ENCODE measurements at regions not wholly inside any gene's neighbourhood (a gene's known extent, or its start where the extent isn't known, plus 50 kb on each side); places are given as distances from the start of the nearest gene placed in this dataset.

GRCh38 chr4:11483046-11483445 lies 54.4 kb upstream of the HS3ST1 start:
- in situ Hi-C loops (cut with HindIII; ENCODE audit: extremely low pct_ligation_motif_present, low pct_unique_long_range_greater_than_20kb) = no loop called here
- Histone ChIP-seq H3K4me1 (ENCODE audit: insufficient read depth, low read length) (no peaks in the 10 kb centered on the region), H2AFZ (ENCODE audit: low read length) (no peak overlapping the region), H3K27me3 (ENCODE audit: control insufficient read depth in 1 of 2, insufficient read depth in 2 of 2, low read length in 2 of 2) (no peaks in the 10 kb centered on the region), H3K27ac (ENCODE audit: extremely low read length, insufficient read depth, low read length) (no peak overlapping the region), H3K9ac (ENCODE audit: insufficient read depth, low read depth, low read length) (no peak overlapping the region), H3K9me3 (ENCODE audit: low read length) (peaks cover 20% of the 10 kb centered on the region; the same call in 1 of the 2 replicates), H4K20me1 (ENCODE audit: insufficient read depth, low read length) (no peaks in the 10 kb centered on the region), H3K79me2 (ENCODE audit: insufficient read depth, low read length) (no peaks in the 10 kb centered on the region), H3K36me3 (replicated peaks in 1 of 2; ENCODE audit: control insufficient read depth in 1 of 2, insufficient read depth in 2 of 2, low read length in 2 of 2) (no peaks in the 10 kb centered on the region), H3K4me2 (ENCODE audit: low read depth, low read length) (no peak overlapping the region), H3K4me3 (replicated peaks in 1 of 3; ENCODE audit: insufficient read depth in 1 of 3, low read depth in 2 of 3, low read length in 3 of 3) (no peak overlapping the region)
- ATAC-seq = no peak
- no peak for FAIRE-seq
- WGBS (ENCODE audit: low lambda C conversion rate) = under 1% methylated on average over 3 of the region's 3 CpGs
- no peak for DNase-seq (ENCODE audit: low spot score)
- CTCF ChIA-PET (ENCODE audit: low intra/inter-chr PET ratio, low total read pairs) = no interaction called here
- no TSS peak for BruUV-seq (replicated peaks)
- POLR2A ChIA-PET = no interaction called here
- intact Hi-C loops (cut with micrococcal nuclease; ENCODE audit: unreplicated experiment) = no loop called here
- TF ChIP-seq, protein P1, sequence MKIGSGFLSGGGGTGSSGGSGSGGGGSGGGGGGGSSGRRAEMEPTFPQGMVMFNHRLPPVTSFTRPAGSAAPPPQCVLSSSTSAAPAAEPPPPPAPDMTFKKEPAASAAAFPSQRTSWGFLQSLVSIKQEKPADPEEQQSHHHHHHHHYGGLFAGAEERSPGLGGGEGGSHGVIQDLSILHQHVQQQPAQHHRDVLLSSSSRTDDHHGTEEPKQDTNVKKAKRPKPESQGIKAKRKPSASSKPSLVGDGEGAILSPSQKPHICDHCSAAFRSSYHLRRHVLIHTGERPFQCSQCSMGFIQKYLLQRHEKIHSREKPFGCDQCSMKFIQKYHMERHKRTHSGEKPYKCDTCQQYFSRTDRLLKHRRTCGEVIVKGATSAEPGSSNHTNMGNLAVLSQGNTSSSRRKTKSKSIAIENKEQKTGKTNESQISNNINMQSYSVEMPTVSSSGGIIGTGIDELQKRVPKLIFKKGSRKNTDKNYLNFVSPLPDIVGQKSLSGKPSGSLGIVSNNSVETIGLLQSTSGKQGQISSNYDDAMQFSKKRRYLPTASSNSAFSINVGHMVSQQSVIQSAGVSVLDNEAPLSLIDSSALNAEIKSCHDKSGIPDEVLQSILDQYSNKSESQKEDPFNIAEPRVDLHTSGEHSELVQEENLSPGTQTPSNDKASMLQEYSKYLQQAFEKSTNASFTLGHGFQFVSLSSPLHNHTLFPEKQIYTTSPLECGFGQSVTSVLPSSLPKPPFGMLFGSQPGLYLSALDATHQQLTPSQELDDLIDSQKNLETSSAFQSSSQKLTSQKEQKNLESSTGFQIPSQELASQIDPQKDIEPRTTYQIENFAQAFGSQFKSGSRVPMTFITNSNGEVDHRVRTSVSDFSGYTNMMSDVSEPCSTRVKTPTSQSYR (CRISPR knock-in tag; IDR thresholded peaks at IDR 0.05; ENCODE audit: borderline replicate concordance) = no peak
- TF ChIP-seq, protein P2, sequence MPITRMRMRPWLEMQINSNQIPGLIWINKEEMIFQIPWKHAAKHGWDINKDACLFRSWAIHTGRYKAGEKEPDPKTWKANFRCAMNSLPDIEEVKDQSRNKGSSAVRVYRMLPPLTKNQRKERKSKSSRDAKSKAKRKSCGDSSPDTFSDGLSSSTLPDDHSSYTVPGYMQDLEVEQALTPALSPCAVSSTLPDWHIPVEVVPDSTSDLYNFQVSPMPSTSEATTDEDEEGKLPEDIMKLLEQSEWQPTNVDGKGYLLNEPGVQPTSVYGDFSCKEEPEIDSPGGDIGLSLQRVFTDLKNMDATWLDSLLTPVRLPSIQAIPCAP (CRISPR knock-in tag; IDR thresholded peaks at IDR 0.05; ENCODE audit: low read depth) = no peak
- TF ChIP-seq IKZF1 (IDR thresholded peaks at IDR 0.05) (no peak), EHMT2 (IDR thresholded peaks at IDR 0.05; ENCODE audit: borderline replicate concordance, low read depth, low read length) (no peak), TCF7 (IDR thresholded peaks at IDR 0.05; ENCODE audit: low read depth) (no peak), LCORL (IDR thresholded peaks at IDR 0.05) (no peak), LCORL (CRISPR knock-in tag; IDR thresholded peaks at IDR 0.05) (no peak), ZZZ3 (CRISPR knock-in tag; IDR thresholded peaks at IDR 0.05; ENCODE audit: borderline replicate concordance) (no peak)
- TF ChIP-seq, protein P3, sequence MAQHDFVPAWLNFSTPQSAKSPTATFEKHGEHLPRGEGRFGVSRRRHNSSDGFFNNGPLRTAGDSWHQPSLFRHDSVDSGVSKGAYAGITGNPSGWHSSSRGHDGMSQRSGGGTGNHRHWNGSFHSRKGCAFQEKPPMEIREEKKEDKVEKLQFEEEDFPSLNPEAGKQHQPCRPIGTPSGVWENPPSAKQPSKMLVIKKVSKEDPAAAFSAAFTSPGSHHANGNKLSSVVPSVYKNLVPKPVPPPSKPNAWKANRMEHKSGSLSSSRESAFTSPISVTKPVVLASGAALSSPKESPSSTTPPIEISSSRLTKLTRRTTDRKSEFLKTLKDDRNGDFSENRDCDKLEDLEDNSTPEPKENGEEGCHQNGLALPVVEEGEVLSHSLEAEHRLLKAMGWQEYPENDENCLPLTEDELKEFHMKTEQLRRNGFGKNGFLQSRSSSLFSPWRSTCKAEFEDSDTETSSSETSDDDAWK (CRISPR knock-in tag; IDR thresholded peaks at IDR 0.05) = no peak
- TF ChIP-seq, protein P4, sequence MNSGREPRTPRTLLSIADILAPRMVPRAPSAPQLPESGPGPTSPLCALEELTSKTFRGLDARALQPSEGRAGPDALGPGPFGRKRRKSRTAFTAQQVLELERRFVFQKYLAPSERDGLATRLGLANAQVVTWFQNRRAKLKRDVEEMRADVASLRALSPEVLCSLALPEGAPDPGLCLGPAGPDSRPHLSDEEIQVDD (CRISPR knock-in tag; IDR thresholded peaks at IDR 0.05; ENCODE audit: borderline replicate concordance) = no peak
- TF ChIP-seq, protein P5, sequence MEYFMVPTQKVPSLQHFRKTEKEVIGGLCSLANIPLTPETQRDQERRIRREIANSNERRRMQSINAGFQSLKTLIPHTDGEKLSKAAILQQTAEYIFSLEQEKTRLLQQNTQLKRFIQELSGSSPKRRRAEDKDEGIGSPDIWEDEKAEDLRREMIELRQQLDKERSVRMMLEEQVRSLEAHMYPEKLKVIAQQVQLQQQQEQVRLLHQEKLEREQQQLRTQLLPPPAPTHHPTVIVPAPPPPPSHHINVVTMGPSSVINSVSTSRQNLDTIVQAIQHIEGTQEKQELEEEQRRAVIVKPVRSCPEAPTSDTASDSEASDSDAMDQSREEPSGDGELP (IDR thresholded peaks at IDR 0.05; ENCODE audit: borderline replicate concordance, low read depth) = no peak
- TF ChIP-seq, protein P6, sequence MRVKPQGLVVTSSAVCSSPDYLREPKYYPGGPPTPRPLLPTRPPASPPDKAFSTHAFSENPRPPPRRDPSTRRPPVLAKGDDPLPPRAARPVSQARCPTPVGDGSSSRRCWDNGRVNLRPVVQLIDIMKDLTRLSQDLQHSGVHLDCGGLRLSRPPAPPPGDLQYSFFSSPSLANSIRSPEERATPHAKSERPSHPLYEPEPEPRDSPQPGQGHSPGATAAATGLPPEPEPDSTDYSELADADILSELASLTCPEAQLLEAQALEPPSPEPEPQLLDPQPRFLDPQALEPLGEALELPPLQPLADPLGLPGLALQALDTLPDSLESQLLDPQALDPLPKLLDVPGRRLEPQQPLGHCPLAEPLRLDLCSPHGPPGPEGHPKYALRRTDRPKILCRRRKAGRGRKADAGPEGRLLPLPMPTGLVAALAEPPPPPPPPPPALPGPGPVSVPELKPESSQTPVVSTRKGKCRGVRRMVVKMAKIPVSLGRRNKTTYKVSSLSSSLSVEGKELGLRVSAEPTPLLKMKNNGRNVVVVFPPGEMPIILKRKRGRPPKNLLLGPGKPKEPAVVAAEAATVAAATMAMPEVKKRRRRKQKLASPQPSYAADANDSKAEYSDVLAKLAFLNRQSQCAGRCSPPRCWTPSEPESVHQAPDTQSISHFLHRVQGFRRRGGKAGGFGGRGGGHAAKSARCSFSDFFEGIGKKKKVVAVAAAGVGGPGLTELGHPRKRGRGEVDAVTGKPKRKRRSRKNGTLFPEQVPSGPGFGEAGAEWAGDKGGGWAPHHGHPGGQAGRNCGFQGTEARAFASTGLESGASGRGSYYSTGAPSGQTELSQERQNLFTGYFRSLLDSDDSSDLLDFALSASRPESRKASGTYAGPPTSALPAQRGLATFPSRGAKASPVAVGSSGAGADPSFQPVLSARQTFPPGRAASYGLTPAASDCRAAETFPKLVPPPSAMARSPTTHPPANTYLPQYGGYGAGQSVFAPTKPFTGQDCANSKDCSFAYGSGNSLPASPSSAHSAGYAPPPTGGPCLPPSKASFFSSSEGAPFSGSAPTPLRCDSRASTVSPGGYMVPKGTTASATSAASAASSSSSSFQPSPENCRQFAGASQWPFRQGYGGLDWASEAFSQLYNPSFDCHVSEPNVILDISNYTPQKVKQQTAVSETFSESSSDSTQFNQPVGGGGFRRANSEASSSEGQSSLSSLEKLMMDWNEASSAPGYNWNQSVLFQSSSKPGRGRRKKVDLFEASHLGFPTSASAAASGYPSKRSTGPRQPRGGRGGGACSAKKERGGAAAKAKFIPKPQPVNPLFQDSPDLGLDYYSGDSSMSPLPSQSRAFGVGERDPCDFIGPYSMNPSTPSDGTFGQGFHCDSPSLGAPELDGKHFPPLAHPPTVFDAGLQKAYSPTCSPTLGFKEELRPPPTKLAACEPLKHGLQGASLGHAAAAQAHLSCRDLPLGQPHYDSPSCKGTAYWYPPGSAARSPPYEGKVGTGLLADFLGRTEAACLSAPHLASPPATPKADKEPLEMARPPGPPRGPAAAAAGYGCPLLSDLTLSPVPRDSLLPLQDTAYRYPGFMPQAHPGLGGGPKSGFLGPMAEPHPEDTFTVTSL (CRISPR knock-in tag; IDR thresholded peaks at IDR 0.05; ENCODE audit: borderline replicate concordance) = no peak

All from HepG2 (cell line).